ENCODE measurements at regions not wholly inside any gene's neighbourhood (a gene's known extent, or its start where the extent isn't known, plus 50 kb on each side); places are given as distances from the start of the nearest gene placed in this dataset.

DNA sequence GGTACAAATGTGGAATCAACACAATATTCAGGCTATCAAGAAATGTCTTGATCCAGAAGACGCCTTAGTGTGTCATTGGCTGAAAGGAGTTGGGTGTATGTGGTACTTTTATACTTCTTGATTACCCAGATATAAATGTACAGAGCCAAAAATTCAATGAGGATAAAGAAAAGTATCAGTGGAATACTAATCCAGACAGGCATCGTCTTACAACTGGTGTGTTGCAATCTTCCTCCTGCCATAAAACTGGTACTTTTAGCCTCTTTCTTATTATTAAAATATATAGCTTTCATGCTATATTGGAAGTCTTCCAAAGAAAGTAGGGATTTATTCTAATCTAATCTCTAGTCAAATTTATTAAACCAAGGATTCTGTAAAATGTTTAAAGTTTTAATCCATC is 388.6 kb upstream of the MIR17HG start:
- intact Hi-C loops (cut with micrococcal nuclease): no loop called here
- Histone ChIP-seq H4K20me1 (ENCODE audit: insufficient read depth) (no peaks in the 10 kb centered on the region), H3K27me3 (ENCODE audit: insufficient read depth, low read length) (no peaks in the 10 kb centered on the region), H3K27ac (ENCODE audit: low read depth, low read length) (no peak overlapping the region), H3K9ac (ENCODE audit: low read length) (no peak overlapping the region), H3K9me3 (ENCODE audit: control insufficient read depth in 1 of 2, insufficient read depth in 1 of 2, low read depth in 1 of 2, low read length in 2 of 2) (no peaks in the 10 kb centered on the region), H3K4me2 (ENCODE audit: low read length) (no peak overlapping the region), H3K9me2 (ENCODE audit: insufficient read depth) (no peaks in the 10 kb centered on the region), H3K4me1 (ENCODE audit: control insufficient read depth in 1 of 2, insufficient read depth in 2 of 2, low read length in 2 of 2) (no peaks in the 10 kb centered on the region), H2AFZ (ENCODE audit: low read depth, low read length, poor library complexity, severe bottlenecking) (no peak overlapping the region), H3K36me3 (ENCODE audit: control insufficient read depth in 1 of 2, insufficient read depth in 2 of 2, low read length in 2 of 2) (no peaks in the 10 kb centered on the region), H3K79me2 (ENCODE audit: insufficient read depth, low read length) (no peaks in the 10 kb centered on the region), H3K4me3 (replicated peaks in 1 of 2; ENCODE audit: low read depth in 1 of 2, low read length in 2 of 2) (no peak overlapping the region)
- CTCF ChIA-PET: no interaction called here
- BruUV-seq (replicated peaks): no TSS peak
- POLR2A ChIA-PET: no interaction called here
- RAD21 ChIA-PET (ENCODE audit: low non-redundant PET in 1 of 2, low total read pairs in 2 of 2, uncharacterized antibody in 2 of 2, unreplicated experiment in 2 of 2): no interaction called here
- DNase-seq (ENCODE audit: low read depth, low spot score) (no peak), ATAC-seq (no peak)
- TF ChIP-seq ZFX (IDR thresholded peaks at IDR 0.05) (no peak), ELF1 (IDR thresholded peaks at IDR 0.05; ENCODE audit: borderline replicate concordance, low read depth) (no peak), RAD21 (IDR thresholded peaks at IDR 0.05; ENCODE audit: low read depth) (no peak), SIN3A (IDR thresholded peaks at IDR 0.05; ENCODE audit: low read depth) (no peak)

DNA sequence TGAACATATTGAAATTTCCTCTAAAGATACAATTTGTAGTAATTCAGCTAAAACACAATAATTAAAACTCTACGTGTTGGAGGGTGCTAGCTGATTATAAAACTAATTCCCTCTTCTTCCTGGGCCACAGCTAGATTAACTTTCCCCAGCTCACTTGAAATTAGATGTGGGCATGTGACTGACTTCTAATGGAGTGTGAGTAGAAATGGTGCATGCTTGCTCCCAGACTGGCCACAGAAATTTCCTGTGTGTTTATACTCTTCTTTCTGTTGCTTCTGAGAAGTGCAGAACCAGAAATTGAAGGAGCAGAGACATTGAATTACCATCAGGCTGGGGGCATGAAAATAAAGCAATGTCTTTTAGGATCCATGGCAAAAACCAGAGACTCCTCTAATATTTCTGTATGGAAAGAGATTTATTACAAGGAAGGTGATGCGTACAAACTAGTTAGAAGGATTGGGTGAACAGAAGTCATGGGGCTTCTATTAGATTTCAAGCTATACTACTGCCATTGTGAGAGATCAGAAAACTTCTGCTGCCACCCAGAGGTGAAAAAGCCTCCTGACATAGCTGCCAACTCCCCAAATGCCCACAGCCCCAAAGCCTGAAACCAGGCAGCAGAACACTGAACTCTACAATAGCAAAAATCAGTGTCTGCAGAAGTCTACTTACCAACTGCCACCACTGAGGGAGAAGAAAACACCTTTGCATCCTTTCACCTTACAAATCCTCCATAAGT is 379.2 kb upstream of the MIR17HG start:
- H3K9me3 ChIP-seq (ENCODE audit: control insufficient read depth in 1 of 2, insufficient read depth in 1 of 2, low read depth in 1 of 2, low read length in 2 of 2): no peaks in the 10 kb centered on the region
- intact Hi-C loops (cut with micrococcal nuclease): no loop called here
- no TSS peak for BruUV-seq (replicated peaks)
- H3K79me2 ChIP-seq (ENCODE audit: insufficient read depth, low read length): no peaks in the 10 kb centered on the region
- H3K9me2 ChIP-seq (ENCODE audit: insufficient read depth): no peaks in the 10 kb centered on the region
- no peak overlapping the region for H3K9ac ChIP-seq (ENCODE audit: low read length)
- no peak overlapping the region for H3K4me2 ChIP-seq (ENCODE audit: low read length)
- ATAC-seq (peak; percentile 74), DNase-seq (ENCODE audit: low read depth, low spot score) (peak; percentile 4)
- ChIA-PET CTCF (interaction anchor here (1.0 to 1.8 kb wide), 7 partner anchors 9 to 217 kb away, joined by 3 to 7 read pairs (median 4); no protein-coding TSS in a partner anchor), POLR2A (no interaction called here), RAD21 (ENCODE audit: low non-redundant PET in 1 of 2, low total read pairs in 2 of 2, uncharacterized antibody in 2 of 2, unreplicated experiment in 2 of 2) (no interaction called here)
- H3K36me3 ChIP-seq (ENCODE audit: control insufficient read depth in 1 of 2, insufficient read depth in 2 of 2, low read length in 2 of 2): no peaks in the 10 kb centered on the region
- no peak overlapping the region for H3K4me3 ChIP-seq (replicated peaks in 1 of 2; ENCODE audit: low read depth in 1 of 2, low read length in 2 of 2)
- no peaks in the 10 kb centered on the region for H4K20me1 ChIP-seq (ENCODE audit: insufficient read depth)
- no peaks in the 10 kb centered on the region for H3K4me1 ChIP-seq (ENCODE audit: control insufficient read depth in 1 of 2, insufficient read depth in 2 of 2, low read length in 2 of 2)
- no peak overlapping the region for H3K27ac ChIP-seq (ENCODE audit: low read depth, low read length)
- H3K27me3 ChIP-seq (ENCODE audit: insufficient read depth, low read length): no peaks in the 10 kb centered on the region
- no peak overlapping the region for H2AFZ ChIP-seq (ENCODE audit: low read depth, low read length, poor library complexity, severe bottlenecking)
- TF ChIP-seq TCF7L2 (IDR thresholded peaks at IDR 0.05; ENCODE audit: borderline replicate concordance, extremely low read depth, insufficient read depth, insufficient read length) (no peak), SP1 (IDR thresholded peaks at IDR 0.05; ENCODE audit: low read depth) (no peak), JUND (IDR thresholded peaks at IDR 0.05) (no peak), EGR1 (IDR thresholded peaks at IDR 0.05; ENCODE audit: low read depth) (no peak), POLR2A (IDR thresholded peaks at IDR 0.05; ENCODE audit: borderline replicate concordance, extremely low read depth, insufficient read depth, insufficient read length) (no peak), POLR2AphosphoS5 (IDR thresholded peaks at IDR 0.05; ENCODE audit: low read depth, low read length) (no peak), RAD21 (IDR thresholded peaks at IDR 0.05; ENCODE audit: low read depth) (peak; percentile 46)
- TF ChIP-seq, protein P1, sequence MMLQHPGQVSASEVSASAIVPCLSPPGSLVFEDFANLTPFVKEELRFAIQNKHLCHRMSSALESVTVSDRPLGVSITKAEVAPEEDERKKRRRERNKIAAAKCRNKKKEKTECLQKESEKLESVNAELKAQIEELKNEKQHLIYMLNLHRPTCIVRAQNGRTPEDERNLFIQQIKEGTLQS (IDR thresholded peaks at IDR 0.05): no peak
- TF ChIP-seq, protein P2, sequence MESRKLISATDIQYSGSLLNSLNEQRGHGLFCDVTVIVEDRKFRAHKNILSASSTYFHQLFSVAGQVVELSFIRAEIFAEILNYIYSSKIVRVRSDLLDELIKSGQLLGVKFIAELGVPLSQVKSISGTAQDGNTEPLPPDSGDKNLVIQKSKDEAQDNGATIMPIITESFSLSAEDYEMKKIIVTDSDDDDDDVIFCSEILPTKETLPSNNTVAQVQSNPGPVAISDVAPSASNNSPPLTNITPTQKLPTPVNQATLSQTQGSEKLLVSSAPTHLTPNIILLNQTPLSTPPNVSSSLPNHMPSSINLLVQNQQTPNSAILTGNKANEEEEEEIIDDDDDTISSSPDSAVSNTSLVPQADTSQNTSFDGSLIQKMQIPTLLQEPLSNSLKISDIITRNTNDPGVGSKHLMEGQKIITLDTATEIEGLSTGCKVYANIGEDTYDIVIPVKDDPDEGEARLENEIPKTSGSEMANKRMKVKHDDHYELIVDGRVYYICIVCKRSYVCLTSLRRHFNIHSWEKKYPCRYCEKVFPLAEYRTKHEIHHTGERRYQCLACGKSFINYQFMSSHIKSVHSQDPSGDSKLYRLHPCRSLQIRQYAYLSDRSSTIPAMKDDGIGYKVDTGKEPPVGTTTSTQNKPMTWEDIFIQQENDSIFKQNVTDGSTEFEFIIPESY (IDR thresholded peaks at IDR 0.05; ENCODE audit: extremely low read depth, insufficient replicate concordance, low read length): no peak
- TF ChIP-seq, protein P3, sequence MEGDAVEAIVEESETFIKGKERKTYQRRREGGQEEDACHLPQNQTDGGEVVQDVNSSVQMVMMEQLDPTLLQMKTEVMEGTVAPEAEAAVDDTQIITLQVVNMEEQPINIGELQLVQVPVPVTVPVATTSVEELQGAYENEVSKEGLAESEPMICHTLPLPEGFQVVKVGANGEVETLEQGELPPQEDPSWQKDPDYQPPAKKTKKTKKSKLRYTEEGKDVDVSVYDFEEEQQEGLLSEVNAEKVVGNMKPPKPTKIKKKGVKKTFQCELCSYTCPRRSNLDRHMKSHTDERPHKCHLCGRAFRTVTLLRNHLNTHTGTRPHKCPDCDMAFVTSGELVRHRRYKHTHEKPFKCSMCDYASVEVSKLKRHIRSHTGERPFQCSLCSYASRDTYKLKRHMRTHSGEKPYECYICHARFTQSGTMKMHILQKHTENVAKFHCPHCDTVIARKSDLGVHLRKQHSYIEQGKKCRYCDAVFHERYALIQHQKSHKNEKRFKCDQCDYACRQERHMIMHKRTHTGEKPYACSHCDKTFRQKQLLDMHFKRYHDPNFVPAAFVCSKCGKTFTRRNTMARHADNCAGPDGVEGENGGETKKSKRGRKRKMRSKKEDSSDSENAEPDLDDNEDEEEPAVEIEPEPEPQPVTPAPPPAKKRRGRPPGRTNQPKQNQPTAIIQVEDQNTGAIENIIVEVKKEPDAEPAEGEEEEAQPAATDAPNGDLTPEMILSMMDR (IDR thresholded peaks at IDR 0.05 in 2 of 3, conservative IDR thresholded peaks at IDR 0.05 in 1 of 3; ENCODE audit: borderline replicate concordance in 1 of 3, insufficient read depth in 1 of 3, low read depth in 2 of 3, low read length in 2 of 3): peak in 2 of 3 experiments; percentile 37 to 39; a peak in 4 of 6 replicates

Measured in HCT116 (cell line).